ENCODE measurements at regions not wholly inside any gene's neighbourhood (a gene's known extent, or its start where the extent isn't known, plus 50 kb on each side); places are given as distances from the start of the nearest gene placed in this dataset.
"Not testable (repeated sequence)": the region's sequence is repeated elsewhere in the genome, so short reads cannot be mapped to it uniquely, and the experiment has no call there.

- DNase-seq: no peak
Observed at GRCh38 chrX:39487969-39488330, 609.8 kb downstream of the BCOR start.

- DNase-seq: no peak
Observed at GRCh38 chrX:39491548-39492297, 606.0 kb downstream of the BCOR start.

GRCh38 chrX:39492497-39493162 is 605.1 kb downstream of the BCOR start:
- DNase-seq: peak; percentile 13

GRCh38 chrX:39493168-39493567 is 604.6 kb downstream of the BCOR start:
- no peak for DNase-seq

GRCh38 chrX:39497117-39497516 is 600.6 kb downstream of the BCOR start:
- DNase-seq: not testable (repeated sequence)

- peak; percentile 28 for DNase-seq
Observed at GRCh38 chrX:39497702-39498265, 600.0 kb downstream of the BCOR start.

- no peak for DNase-seq
Observed at GRCh38 chrX:39499996-39500395, 597.8 kb downstream of the BCOR start.

- no peak for DNase-seq
Observed at GRCh38 chrX:39501822-39502221, 595.9 kb downstream of the BCOR start.

GRCh38 chrX:39502486-39502885 is 595.3 kb downstream of the BCOR start:
- DNase-seq: no peak

GRCh38 chrX:39504227-39504626 is 593.5 kb downstream of the BCOR start:
- DNase-seq: no peak

GRCh38 chrX:39504850-39505259 is 592.9 kb downstream of the BCOR start:
- DNase-seq: no peak

- no peak for DNase-seq
Observed at GRCh38 chrX:39506131-39506530, 591.6 kb downstream of the BCOR start.

GRCh38 chrX:39507034-39507433 is 590.7 kb downstream of the BCOR start:
- no peak for DNase-seq

- no peak for DNase-seq
Observed at GRCh38 chrX:39507617-39508299, 590.0 kb downstream of the BCOR start.

GRCh38 chrX:39508300-39508692 is 589.5 kb downstream of the BCOR start:
- DNase-seq: no peak

- DNase-seq: no peak
Observed at GRCh38 chrX:39509157-39509556, 588.6 kb downstream of the BCOR start.

GRCh38 chrX:39513836-39514235 is 583.9 kb downstream of the BCOR start:
- no peak for DNase-seq

- no peak for DNase-seq
Observed at GRCh38 chrX:39514801-39515200, 583.0 kb downstream of the BCOR start.

- no peak for DNase-seq
Observed at GRCh38 chrX:39516427-39516841, 581.3 kb downstream of the BCOR start.

- DNase-seq: no peak
Observed at GRCh38 chrX:39518476-39519029, 579.2 kb downstream of the BCOR start.

GRCh38 chrX:39519030-39519488 is 578.7 kb downstream of the BCOR start:
- DNase-seq: no peak

GRCh38 chrX:39519566-39520301 is 578.0 kb downstream of the BCOR start:
- no peak for DNase-seq

- no peak for DNase-seq
Observed at GRCh38 chrX:39525758-39526157, 572.0 kb downstream of the BCOR start.
